ENCODE measurements at regions not wholly inside any gene's neighbourhood (a gene's known extent, or its start where the extent isn't known, plus 50 kb on each side); places are given as distances from the start of the nearest gene placed in this dataset.

GRCh38 chr9:87107072-87107471, 159.8 kb upstream of the GAS1 start:
- no peaks in the 10 kb centered on the region for H3K4me1 ChIP-seq (ENCODE audit: insufficient read depth, low read length)
- H3K9me3 ChIP-seq (ENCODE audit: control insufficient read depth, insufficient read depth, low read length) = no peaks in the 10 kb centered on the region; the same call in 1 of the 2 replicates
- no peaks in the 10 kb centered on the region for H3K36me3 ChIP-seq (ENCODE audit: insufficient read depth, low read length)
- H3K9ac ChIP-seq (ENCODE audit: low read depth, low read length) = no peak overlapping the region

- Histone ChIP-seq H3K36me3 (ENCODE audit: insufficient read depth, low read length) (no peaks in the 10 kb centered on the region), H3K9me3 (ENCODE audit: control insufficient read depth, insufficient read depth, low read length) (no peaks in the 10 kb centered on the region; the same call in 1 of the 2 replicates), H3K9ac (ENCODE audit: low read depth, low read length) (no peak overlapping the region), H3K4me1 (ENCODE audit: insufficient read depth, low read length) (no peaks in the 10 kb centered on the region)
These were observed 161.4 kb upstream of the GAS1 start for GRCh38 chr9:87108661-87109060.

GRCh38 chr9:87109231-87109631, 161.9 kb upstream of the GAS1 start:
- no peak overlapping the region for H3K9ac ChIP-seq (ENCODE audit: low read depth, low read length)
- H3K9me3 ChIP-seq (ENCODE audit: control insufficient read depth, insufficient read depth, low read length) = no peaks in the 10 kb centered on the region; the same call in 1 of the 2 replicates
- H3K4me1 ChIP-seq (ENCODE audit: insufficient read depth, low read length) = no peaks in the 10 kb centered on the region

DNA sequence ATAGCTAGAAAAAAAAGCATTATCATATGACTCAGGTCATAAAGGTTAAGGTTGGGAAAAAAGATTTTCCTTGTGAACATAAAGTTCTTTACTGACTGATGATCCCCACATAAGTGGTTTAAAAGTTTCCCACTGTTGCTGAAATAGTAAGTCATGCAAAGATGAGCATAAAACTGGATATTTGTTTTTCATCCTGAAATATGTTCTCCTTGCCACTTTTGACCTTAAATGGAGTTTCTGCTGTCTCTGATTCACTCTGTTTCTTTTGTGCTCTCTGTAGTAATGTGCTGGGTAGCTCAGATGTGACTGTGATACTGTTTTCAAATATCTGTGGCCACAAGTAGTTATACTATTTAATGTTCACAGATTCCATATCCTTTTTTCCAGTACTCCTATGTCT, 162.5 kb upstream of the GAS1 start:
- Histone ChIP-seq H3K9me3 (ENCODE audit: control insufficient read depth, insufficient read depth, low read length) (no peaks in the 10 kb centered on the region; the same call in 1 of the 2 replicates), H3K9ac (ENCODE audit: low read depth, low read length) (no peak overlapping the region), H3K36me3 (ENCODE audit: insufficient read depth, low read length) (no peaks in the 10 kb centered on the region), H3K4me1 (ENCODE audit: insufficient read depth, low read length) (no peaks in the 10 kb centered on the region)

More at GRCh38 chr9:87109231-87109631, 161.9 kb upstream of the GAS1 start:
- no peaks in the 10 kb centered on the region for H3K36me3 ChIP-seq (ENCODE audit: insufficient read depth, low read length)

DNA sequence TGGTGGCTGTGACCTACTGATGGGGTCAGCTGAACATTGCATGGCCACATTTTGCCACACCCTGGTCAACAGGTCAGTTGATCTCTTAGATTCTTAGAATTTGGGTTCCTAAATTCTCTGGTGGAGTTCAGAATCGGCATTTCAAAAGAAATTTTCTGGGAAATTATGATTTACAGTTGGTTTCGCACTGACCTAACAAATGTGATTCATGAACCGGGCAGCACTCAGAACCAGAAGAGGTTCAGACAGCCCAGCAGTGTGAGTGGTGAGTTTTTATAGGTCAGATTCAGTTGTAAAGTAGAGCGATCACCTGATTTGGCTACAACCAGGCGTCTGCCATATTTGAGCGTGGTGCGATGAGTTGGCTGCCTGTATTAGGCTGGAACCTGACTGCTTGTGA, 163.7 kb upstream of the GAS1 start:
- no peak overlapping the region for H3K9ac ChIP-seq (ENCODE audit: low read depth, low read length)
- H3K9me3 ChIP-seq (ENCODE audit: control insufficient read depth, insufficient read depth, low read length) = no peaks in the 10 kb centered on the region; the same call in 1 of the 2 replicates
- no peaks in the 10 kb centered on the region for H3K4me1 ChIP-seq (ENCODE audit: insufficient read depth, low read length)
- H3K36me3 ChIP-seq (ENCODE audit: insufficient read depth, low read length) = no peaks in the 10 kb centered on the region

DNA sequence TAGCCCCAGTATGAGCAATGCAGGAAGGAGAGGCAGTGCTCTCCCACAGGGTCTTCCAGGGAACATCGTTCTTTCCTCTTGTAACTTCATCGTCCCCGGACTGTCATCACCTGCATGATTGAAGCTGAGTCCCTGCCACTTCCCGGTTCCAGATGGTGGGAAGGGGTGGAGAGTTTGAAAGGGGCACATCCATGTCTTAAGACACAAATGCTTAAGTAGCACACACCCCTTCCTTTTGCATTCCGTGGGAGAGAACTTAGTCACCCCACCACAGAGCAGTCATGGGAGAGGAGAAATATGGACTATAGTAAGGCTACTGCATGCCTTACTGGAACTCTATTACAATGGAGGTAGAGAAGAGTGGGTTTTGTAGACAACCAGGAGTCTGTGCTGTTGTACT, 165.3 kb upstream of the GAS1 start:
- Histone ChIP-seq H3K4me1 (ENCODE audit: insufficient read depth, low read length) (no peaks in the 10 kb centered on the region), H3K9me3 (ENCODE audit: control insufficient read depth, insufficient read depth, low read length) (no peaks in the 10 kb centered on the region; the same call in 1 of the 2 replicates), H3K36me3 (ENCODE audit: insufficient read depth, low read length) (no peaks in the 10 kb centered on the region), H3K9ac (ENCODE audit: low read depth, low read length) (no peak overlapping the region)

DNA sequence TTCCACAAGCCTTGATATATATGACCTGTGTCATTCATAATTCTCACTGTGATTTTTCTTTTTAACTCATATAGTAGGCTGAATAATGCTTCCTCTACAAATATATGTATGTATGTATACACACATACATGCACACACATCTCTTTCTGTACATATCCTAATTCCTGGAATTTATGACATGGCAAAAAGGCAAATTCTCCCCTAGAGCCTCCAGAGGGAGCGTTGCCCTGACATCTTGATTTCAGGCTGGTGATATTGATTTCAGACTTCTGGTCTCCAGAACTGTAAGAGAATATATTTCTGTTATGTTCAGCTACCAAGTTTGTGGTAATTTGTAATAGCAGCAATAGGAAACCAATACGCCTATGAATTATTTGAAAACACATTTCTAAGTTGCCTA, 166.6 kb upstream of the GAS1 start:
- no peaks in the 10 kb centered on the region; the same call in 1 of the 2 replicates for H3K9me3 ChIP-seq (ENCODE audit: control insufficient read depth, insufficient read depth, low read length)
- no peak overlapping the region for H3K9ac ChIP-seq (ENCODE audit: low read depth, low read length)
- H3K36me3 ChIP-seq (ENCODE audit: insufficient read depth, low read length) = no peaks in the 10 kb centered on the region
- no peaks in the 10 kb centered on the region for H3K4me1 ChIP-seq (ENCODE audit: insufficient read depth, low read length)

DNA sequence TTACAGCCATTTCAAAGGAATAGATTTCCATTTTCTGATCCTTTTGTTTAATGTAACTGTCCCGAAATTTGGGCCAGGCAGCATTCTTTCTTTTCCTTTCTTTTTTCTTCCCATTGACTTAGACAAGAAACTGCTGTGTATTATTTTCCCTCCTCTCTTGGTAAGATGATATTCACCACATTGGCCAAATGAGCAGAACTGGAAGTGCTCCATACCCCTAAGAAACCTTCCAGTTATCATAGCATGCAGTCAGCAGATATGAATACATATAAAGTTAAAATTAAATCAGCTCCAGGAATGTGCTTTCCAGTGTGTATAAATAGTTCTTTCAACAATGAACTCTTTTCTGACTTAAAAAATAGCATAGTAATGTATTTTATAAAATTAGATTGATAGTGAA, 168.5 kb upstream of the GAS1 start:
- no peaks in the 10 kb centered on the region for H3K4me1 ChIP-seq (ENCODE audit: insufficient read depth, low read length)
- no peak overlapping the region for H3K9ac ChIP-seq (ENCODE audit: low read depth, low read length)
- no peaks in the 10 kb centered on the region for H3K9me3 ChIP-seq (ENCODE audit: control insufficient read depth, insufficient read depth, low read length)
- no peaks in the 10 kb centered on the region for H3K36me3 ChIP-seq (ENCODE audit: insufficient read depth, low read length)

- H3K9ac ChIP-seq (ENCODE audit: low read depth, low read length) = no peak overlapping the region
- no peaks in the 10 kb centered on the region for H3K9me3 ChIP-seq (ENCODE audit: control insufficient read depth, insufficient read depth, low read length)
- no peaks in the 10 kb centered on the region for H3K4me1 ChIP-seq (ENCODE audit: insufficient read depth, low read length)
- no peaks in the 10 kb centered on the region for H3K36me3 ChIP-seq (ENCODE audit: insufficient read depth, low read length)
These were observed 169.2 kb upstream of the GAS1 start for GRCh38 chr9:87116492-87116891.

DNA sequence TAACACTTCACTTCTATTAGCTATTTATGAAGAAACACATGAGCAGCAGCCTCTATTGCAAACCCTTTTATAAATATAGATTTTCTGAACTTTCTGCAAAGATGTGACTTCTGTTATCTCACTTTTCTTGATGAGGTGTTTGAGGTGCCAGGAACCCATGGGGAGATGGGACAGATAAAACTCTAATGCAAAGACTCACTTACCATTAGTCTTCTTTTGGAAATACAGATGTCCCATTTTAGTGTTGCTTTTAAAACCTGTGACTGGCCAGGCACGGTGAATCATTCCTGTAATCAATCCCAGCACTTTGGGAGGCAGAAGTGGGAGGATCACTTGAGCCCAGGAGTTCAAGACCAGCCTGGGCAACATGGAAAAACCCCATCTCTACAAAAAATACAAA, 171.3 kb upstream of the GAS1 start:
- H3K36me3 ChIP-seq (ENCODE audit: insufficient read depth, low read length) = no peaks in the 10 kb centered on the region
- no peaks in the 10 kb centered on the region for H3K9me3 ChIP-seq (ENCODE audit: control insufficient read depth, insufficient read depth, low read length)
- H3K9ac ChIP-seq (ENCODE audit: low read depth, low read length) = no peak overlapping the region
- H3K4me1 ChIP-seq (ENCODE audit: insufficient read depth, low read length) = no peaks in the 10 kb centered on the region

DNA sequence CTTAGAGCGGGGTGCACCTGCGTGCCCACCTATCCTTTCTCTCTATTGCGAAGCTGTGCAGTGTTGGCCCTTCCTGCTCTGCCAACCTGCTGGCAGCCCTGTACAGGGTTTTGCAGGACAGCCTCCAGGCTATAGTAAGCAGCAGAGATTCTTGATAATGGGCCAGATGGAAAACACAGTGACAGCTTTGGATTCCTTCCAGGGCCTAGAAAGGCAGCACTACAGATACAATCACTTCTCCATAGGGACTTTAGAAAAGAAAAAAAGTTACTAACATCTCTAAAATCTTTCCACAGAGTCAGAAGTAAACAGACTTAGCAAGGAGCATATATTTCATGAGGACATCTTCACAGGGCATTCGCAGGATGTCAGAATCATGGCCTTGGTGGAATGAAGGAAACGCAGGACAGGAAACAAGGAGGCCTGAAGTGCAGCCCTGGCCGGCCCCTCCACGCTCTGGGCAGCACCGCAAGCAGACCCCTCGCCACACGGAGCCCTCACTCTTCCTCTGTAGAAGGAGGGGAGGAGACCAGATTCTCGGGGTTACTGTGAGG, 172.1 kb upstream of the GAS1 start:
- no peak overlapping the region for H3K9ac ChIP-seq (ENCODE audit: low read depth, low read length)
- no peaks in the 10 kb centered on the region for H3K36me3 ChIP-seq (ENCODE audit: insufficient read depth, low read length)
- H3K4me1 ChIP-seq (ENCODE audit: insufficient read depth, low read length) = no peaks in the 10 kb centered on the region
- no peaks in the 10 kb centered on the region for H3K9me3 ChIP-seq (ENCODE audit: control insufficient read depth, insufficient read depth, low read length)

DNA sequence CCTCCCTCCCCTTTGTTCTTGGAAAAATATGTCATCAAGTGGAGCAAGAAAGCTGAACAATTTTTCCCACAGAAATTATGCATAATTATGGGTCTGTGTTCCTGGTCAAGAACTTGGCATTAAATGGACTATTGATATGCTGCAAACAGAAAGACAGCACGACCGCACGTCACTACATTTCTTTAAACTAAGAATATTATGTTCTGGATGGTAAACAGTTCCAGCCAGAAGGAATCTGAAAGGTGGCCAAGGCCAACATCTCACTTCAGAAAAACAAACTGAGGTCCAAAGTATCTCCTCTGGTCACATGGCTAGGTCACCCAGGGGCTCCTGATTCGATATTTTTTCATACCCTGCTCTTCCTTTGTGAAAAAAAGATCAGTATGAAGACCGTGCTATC, 173.3 kb upstream of the GAS1 start:
- Histone ChIP-seq H3K4me1 (ENCODE audit: insufficient read depth, low read length) (no peaks in the 10 kb centered on the region), H3K9me3 (ENCODE audit: control insufficient read depth, insufficient read depth, low read length) (no peaks in the 10 kb centered on the region), H3K36me3 (ENCODE audit: insufficient read depth, low read length) (no peaks in the 10 kb centered on the region), H3K9ac (ENCODE audit: low read depth, low read length) (no peak overlapping the region)

GRCh38 chr9:87122947-87123685, 175.8 kb upstream of the GAS1 start:
- H3K9ac ChIP-seq (ENCODE audit: low read depth, low read length) = no peak overlapping the region
- no peaks in the 10 kb centered on the region for H3K36me3 ChIP-seq (ENCODE audit: insufficient read depth, low read length)
- no peaks in the 10 kb centered on the region for H3K9me3 ChIP-seq (ENCODE audit: control insufficient read depth, insufficient read depth, low read length)
- H3K4me1 ChIP-seq (ENCODE audit: insufficient read depth, low read length) = no peaks in the 10 kb centered on the region

- no peaks in the 10 kb centered on the region for H3K9me3 ChIP-seq (ENCODE audit: control insufficient read depth, insufficient read depth, low read length)
- no peak overlapping the region for H3K9ac ChIP-seq (ENCODE audit: low read depth, low read length)
- no peaks in the 10 kb centered on the region for H3K4me1 ChIP-seq (ENCODE audit: insufficient read depth, low read length)
- H3K36me3 ChIP-seq (ENCODE audit: insufficient read depth, low read length) = no peaks in the 10 kb centered on the region
These were observed 176.5 kb upstream of the GAS1 start for GRCh38 chr9:87123830-87124229.

GRCh38 chr9:87125819-87126218, 178.5 kb upstream of the GAS1 start:
- no peaks in the 10 kb centered on the region for H3K36me3 ChIP-seq (ENCODE audit: insufficient read depth, low read length)
- H3K9ac ChIP-seq (ENCODE audit: low read depth, low read length) = no peak overlapping the region
- peaks cover 5% of the 10 kb centered on the region; the same call in 1 of the 2 replicates for H3K9me3 ChIP-seq (ENCODE audit: control insufficient read depth, insufficient read depth, low read length)
- H3K4me1 ChIP-seq (ENCODE audit: insufficient read depth, low read length) = no peaks in the 10 kb centered on the region
